ENCODE measurements at regions not wholly inside any gene's neighbourhood (a gene's known extent, or its start where the extent isn't known, plus 50 kb on each side); places are given as distances from the start of the nearest gene placed in this dataset.
A peak's percentile ranks its signal among the peaks of the same experiment; 100 is the strongest.
"Not testable (repeated sequence)": the region's sequence is repeated elsewhere in the genome, so short reads cannot be mapped to it uniquely, and the experiment has no call there.

DNA sequence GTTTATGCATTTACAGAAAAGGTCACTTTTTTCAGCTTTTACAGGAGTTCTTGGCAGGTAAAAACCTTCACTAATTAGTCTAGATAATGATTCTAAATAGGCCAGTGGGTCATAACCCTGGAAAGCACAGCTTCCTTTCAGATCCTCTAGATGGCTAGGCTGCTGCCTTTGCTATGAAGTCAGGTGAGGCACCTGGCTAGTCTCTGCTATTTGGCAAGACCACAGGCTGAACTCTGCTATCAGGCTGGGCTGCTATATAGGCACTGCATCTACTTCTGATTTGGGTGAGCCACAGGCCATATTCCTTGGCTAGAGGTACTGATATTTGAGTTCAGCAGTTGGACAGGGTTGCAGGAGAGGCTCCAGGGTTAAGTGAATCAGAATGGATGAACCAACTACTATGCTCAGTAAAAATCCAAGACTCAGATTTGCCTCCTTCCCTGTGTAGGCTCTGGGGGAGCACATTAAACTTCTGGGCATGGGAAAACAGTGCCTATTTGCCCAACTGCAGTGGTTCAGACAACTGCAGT lies 665.7 kb upstream of the TBL1XR1 start:
- Histone ChIP-seq H3K9me3 (ENCODE audit: control insufficient read depth, low read length) (peaks cover 7% of the 10 kb centered on the region), H3K36me3 (ENCODE audit: control insufficient read depth, insufficient read depth, low read length) (no peaks in the 10 kb centered on the region), H3K4me1 (no peaks in the 10 kb centered on the region), H3K4me3 (ENCODE audit: low read depth, low read length) (no peak overlapping the region), H3K4me2 (ENCODE audit: low read length) (no peak overlapping the region), H3K9ac (no peak overlapping the region), H3K79me2 (no peaks in the 10 kb centered on the region), H3K27me3 (ENCODE audit: control insufficient read depth, insufficient read depth, low read length) (no peaks in the 10 kb centered on the region), H2AFZ (no peak overlapping the region), H3K27ac (no peak overlapping the region)
- TF ChIP-seq, protein P1, sequence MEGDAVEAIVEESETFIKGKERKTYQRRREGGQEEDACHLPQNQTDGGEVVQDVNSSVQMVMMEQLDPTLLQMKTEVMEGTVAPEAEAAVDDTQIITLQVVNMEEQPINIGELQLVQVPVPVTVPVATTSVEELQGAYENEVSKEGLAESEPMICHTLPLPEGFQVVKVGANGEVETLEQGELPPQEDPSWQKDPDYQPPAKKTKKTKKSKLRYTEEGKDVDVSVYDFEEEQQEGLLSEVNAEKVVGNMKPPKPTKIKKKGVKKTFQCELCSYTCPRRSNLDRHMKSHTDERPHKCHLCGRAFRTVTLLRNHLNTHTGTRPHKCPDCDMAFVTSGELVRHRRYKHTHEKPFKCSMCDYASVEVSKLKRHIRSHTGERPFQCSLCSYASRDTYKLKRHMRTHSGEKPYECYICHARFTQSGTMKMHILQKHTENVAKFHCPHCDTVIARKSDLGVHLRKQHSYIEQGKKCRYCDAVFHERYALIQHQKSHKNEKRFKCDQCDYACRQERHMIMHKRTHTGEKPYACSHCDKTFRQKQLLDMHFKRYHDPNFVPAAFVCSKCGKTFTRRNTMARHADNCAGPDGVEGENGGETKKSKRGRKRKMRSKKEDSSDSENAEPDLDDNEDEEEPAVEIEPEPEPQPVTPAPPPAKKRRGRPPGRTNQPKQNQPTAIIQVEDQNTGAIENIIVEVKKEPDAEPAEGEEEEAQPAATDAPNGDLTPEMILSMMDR (IDR thresholded peaks at IDR 0.05), result no peak

DNA sequence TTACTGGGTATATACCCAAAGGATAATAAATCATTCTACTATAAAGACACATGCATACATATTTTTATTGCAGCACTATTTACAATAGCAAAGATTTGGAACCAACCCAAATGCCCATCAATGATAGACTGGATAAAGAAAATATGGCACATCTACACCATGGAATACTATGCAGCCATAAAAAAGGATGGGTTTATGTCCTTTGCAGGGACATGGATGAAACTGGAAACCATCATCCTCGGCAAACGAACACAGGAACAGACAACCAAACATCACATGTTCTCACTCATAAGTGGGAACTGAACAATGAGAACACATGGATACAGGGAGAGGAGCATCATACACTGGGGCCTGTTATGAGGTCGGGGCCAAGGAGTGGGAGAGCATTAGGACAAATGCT lies 665.0 kb upstream of the KCNMB2 start:
- H3K79me2 ChIP-seq; H3K9me3 ChIP-seq (ENCODE audit: control insufficient read depth, low read length); H3K27ac ChIP-seq; H3K36me3 ChIP-seq (ENCODE audit: control insufficient read depth, insufficient read depth, low read length); H3K9ac ChIP-seq; H3K4me3 ChIP-seq (ENCODE audit: low read depth, low read length); H3K4me1 ChIP-seq; H3K27me3 ChIP-seq (ENCODE audit: control insufficient read depth, insufficient read depth, low read length); H2AFZ ChIP-seq; H3K4me2 ChIP-seq (ENCODE audit: low read length): not testable (repeated sequence)

DNA sequence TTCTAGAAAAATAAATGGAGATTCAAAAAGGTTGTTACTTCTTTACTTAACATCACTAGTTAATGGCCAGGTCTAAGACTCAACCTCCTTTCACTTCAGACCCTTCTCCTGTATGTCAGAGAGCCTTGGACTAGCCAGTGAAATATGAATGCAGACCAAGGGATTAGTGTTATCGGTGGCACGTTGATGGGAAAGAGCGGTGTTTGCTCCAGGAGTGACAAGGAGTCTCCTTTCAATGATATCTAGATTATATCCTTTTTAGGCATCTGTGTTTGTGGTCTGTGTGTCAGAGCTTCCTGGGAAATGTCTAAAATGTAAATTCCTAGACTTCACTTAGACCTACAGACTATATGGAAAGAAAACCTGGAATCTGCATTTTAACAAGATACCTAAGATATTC lies 658.0 kb upstream of the KCNMB2 start:
- TF ChIP-seq, protein P1 (IDR thresholded peaks at IDR 0.05), result no peak
- Histone ChIP-seq H3K36me3 (ENCODE audit: control insufficient read depth, insufficient read depth, low read length) (no peaks in the 10 kb centered on the region), H3K79me2 (no peaks in the 10 kb centered on the region), H3K4me1 (peaks cover 14% of the 10 kb centered on the region), H3K4me2 (ENCODE audit: low read length) (no peak overlapping the region), H3K27ac (no peak overlapping the region), H3K27me3 (ENCODE audit: control insufficient read depth, insufficient read depth, low read length) (no peaks in the 10 kb centered on the region), H3K9me3 (ENCODE audit: control insufficient read depth, low read length) (no peaks in the 10 kb centered on the region), H2AFZ (peak overlapping the region; percentile 16), H3K4me3 (ENCODE audit: low read depth, low read length) (no peak overlapping the region), H3K9ac (no peak overlapping the region)

DNA sequence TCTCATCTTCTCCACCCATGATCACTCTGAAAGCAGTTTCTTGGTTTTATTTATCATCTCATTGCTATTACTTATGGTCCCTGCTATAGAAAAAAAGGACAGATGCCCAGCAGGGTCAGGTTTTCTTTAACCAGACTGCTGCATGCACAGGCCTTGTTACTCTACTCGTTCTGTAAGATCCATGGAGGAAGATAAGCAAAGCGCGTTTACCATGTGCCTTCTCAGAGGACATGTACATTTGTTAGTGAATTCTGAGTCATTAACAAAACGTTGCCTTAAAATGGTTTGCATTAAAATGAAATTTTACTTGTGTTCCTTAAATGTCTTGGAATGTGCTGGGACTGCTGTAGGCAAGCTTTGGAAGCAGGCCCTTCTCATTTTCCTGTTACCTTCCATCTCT lies 657.3 kb upstream of the KCNMB2 start:
- Histone ChIP-seq H3K27ac (no peak overlapping the region), H3K4me1 (peaks cover 16% of the 10 kb centered on the region), H3K27me3 (ENCODE audit: control insufficient read depth, insufficient read depth, low read length) (no peaks in the 10 kb centered on the region), H3K4me2 (ENCODE audit: low read length) (no peak overlapping the region), H3K79me2 (no peaks in the 10 kb centered on the region), H3K9me3 (ENCODE audit: control insufficient read depth, low read length) (no peaks in the 10 kb centered on the region), H2AFZ (no peak overlapping the region), H3K36me3 (ENCODE audit: control insufficient read depth, insufficient read depth, low read length) (no peaks in the 10 kb centered on the region), H3K9ac (no peak overlapping the region), H3K4me3 (ENCODE audit: low read depth, low read length) (no peak overlapping the region)
- TF ChIP-seq, protein P1 (IDR thresholded peaks at IDR 0.05), result no peak

DNA sequence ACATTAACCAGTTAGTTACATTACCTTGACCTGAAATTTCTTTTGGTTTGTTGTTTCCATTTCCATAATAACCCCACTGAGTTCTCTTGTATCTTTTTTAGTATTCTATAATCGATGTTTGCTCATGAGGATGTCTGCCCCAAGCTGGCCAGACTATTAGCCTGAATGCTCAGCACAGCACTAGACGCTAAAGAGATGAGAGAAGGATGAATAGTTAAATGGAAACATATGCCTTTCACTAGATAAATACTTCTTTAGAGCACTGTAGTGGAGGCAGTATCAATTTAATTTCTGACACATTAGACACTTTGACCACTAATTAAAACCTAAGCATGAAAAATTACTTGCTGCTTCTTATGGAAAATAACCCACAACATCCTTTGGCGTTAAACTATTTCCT lies 654.9 kb upstream of the KCNMB2 start:
- Histone ChIP-seq H3K4me2 (ENCODE audit: low read length) (no peak overlapping the region), H3K4me1 (peaks cover 7% of the 10 kb centered on the region), H3K79me2 (no peaks in the 10 kb centered on the region), H3K36me3 (ENCODE audit: control insufficient read depth, insufficient read depth, low read length) (no peaks in the 10 kb centered on the region), H2AFZ (peak overlapping the region; percentile 23), H3K27ac (no peak overlapping the region), H3K9ac (no peak overlapping the region), H3K4me3 (ENCODE audit: low read depth, low read length) (no peak overlapping the region), H3K9me3 (ENCODE audit: control insufficient read depth, low read length) (no peaks in the 10 kb centered on the region), H3K27me3 (ENCODE audit: control insufficient read depth, insufficient read depth, low read length) (no peaks in the 10 kb centered on the region)
- TF ChIP-seq, protein P1 (IDR thresholded peaks at IDR 0.05), result no peak
